ENCODE measurements at regions not wholly inside any gene's neighbourhood (a gene's known extent, or its start where the extent isn't known, plus 50 kb on each side); places are given as distances from the start of the nearest gene placed in this dataset.
"Not testable (repeated sequence)": the region's sequence is repeated elsewhere in the genome, so short reads cannot be mapped to it uniquely, and the experiment has no call there.

DNA sequence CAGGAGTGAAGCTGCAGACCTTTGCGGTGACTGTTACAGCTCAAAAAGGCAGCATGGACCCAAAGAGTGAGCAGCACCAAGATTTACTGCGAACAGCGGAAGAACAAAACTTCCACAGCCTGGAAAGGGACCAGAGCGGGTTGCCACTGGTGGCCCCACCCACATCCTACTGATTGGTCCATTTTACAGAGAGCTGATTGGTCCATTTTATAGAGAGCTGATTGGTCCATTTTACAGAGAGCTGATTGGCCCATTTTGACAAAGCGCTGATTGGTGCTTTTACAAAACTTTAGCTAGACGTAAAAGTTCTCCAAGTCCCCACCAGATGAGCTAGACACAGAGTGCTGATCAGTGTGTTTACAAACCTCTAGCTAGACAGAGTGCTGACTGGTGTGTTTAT, 134.2 kb upstream of the FRG1 start:
- no peak for DNase-seq

DNA sequence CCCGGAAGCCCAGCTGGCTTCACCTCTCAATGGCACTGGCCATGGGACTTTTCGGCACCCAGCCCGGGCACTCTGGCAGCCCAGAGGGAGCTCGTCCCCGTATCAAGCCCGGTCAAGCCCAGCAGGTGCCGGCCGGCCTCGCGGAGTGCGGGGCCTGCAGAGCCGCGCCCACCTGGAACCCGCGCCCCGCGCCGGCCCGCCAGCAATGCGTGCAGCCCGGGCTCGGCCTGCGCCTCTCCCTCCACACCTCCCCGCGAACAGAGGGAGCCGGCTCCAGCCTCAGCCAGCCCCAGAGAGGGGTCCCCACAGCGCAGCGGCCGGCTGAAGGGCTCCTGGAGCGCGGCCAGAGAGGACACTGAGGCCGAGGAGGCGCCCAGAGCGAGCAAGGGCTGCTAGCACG, 133.6 kb upstream of the FRG1 start:
- DNase-seq, result no peak

DNA sequence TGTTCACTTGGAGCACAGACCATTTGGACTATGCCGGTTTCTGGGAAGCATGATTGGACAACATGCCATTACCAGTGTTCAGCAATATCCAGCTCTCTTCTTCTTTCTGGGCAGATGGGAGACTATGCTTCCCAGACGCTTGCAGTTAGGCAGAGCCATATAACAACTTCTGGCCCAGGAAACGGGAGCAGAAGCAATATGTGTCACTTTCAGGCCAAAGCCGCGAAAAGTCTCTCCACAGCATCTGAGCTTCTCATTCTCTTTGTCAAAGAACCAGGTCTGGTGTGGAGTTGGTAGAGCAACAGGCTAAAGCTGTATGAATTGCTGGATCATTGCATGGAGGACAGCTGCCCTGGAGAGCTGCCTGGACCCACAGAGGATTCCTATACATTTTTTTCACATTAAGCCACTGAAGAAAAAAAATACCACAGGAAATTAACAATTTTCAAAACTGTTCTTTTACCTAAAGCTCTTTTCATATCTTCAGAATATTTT, 131.4 kb upstream of the FRG1 start:
- DNase-seq, result no peak

DNA sequence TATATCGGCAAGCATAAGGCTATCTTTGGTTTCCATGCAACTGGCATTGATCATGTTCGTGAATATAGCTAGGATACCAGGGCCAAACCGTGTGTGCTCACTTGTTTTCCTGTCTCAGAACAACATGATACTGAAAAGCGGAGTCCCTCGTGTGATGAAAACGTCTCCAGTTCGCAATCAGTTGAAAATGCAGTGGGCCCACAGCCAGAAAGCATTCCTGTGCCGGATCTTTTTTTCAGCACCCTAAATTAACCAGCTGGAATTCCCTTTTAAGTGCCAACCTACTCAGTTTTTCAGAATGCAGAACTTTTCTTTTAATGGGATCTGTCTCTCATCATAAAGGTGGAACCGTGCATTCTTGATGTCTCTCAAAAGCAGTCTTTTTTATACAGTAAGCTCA, 130.8 kb upstream of the FRG1 start:
- no peak for DNase-seq

DNA sequence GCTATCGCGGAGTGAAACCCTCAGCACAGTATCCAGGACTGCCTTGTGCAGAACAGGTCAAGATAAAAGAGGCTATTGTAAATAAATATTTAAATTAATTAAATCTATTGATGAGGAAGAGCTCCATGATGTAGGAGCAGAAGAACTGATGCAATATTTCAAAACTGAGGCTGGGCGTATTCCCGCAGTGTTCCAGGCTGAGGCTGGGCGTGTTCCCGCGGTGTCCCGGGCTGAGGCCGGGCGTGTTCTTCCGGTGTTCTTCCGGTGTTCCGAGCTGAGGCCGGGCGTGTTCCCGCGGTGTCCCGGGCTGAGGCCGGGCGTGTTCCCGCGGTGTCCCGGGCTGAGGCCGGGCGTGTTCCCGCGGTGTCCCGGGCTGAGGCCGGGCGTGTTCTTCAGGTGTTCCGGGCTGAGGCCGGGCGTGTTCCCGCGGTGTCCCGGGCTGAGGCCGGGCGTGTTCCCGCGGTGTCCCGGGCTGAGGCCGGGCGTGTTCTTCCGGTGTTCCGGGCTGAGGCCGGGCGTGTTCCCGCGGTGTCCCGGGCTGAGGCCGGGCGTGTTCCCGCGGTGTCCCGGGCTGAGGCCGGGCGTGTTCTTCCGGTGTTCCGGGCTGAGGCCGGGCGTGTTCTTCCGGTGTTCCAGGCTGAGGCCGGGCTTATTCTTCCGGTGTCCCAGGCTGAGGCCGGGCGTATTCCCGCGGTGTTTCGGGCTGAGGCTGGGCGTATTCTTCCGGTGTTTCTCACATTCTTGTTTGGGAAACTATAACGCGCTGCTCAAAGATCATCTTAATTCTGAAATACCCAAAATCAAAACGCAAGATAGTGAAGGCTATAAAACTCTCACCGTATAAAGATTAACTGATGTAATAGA, 130.1 kb upstream of the FRG1 start:
- not testable (repeated sequence) for DNase-seq

DNA sequence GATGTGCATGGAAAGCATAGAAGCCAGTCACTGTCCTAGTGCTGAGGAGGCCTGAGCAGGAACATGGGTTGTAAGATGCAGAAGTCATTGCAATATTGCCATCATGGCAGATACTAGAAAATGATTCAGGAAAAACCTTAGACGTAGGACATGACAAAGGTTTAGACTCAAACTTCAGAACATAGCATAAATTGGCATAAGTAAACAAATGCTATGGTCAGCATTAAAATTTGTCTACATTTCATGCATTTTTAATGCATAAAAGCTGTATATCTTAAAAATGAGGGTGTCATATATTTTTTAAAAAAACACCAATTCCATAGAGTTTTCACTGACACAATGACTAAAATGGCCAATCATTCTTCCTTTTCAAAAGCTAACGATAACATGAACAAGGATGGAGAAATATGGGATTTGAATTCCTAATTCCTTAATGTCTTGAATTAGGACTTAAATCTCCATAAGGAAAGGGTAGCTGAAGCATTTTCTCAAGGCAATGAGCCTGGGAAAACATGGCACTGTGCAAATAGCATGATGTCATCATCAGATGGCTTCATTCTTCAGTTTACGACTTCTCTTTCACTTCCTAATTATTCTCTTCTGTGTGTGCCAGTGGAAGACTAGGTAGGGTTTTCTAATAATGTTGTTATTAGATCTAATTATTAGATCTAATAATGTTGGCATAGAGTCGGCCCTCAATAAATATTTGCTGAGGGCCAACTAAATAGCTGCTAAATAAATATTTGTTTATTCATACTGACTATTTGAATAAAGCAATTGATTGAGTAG, 125.1 kb upstream of the FRG1 start:
- peak in 1 of 3 experiments; percentile 7 for DNase-seq

DNA sequence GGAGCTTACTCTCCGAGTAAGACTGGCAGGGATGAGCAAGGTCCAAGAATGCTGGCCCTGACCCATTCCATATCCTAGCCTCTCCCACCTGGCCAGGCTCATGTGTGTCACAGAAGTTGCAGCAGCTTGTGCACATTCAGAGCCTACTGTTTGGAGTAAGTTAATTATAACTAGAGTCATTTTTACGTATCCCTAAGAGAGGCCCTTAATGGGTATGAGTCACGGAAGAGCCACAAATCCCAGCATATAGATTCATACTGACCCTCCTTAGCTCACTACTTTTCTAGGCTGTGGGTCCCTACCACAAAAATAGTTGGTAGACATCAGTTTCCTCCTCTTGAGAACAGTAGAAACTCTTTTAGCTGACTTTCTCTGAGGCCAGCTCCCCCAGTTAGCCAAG, 118.3 kb upstream of the FRG1 start:
- no peak for DNase-seq

DNA sequence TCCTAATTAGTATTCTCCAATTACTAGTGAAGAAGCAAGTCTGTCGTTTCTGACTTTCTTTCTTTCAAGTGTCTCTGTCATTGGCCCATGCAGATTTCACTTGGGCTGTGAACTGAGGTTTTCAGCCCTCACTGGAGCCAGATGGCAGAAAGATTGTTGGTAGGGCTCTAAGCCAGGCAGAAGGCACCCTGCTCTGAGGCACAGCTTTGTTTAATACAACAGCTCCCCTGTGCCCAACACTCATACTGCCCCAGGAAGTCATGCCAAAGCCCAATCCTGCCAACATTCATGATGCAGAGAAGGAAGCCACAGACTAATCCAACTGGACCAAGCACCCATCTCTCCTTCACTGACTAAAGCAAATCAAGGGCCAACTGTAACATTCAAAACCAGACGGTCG, 117.1 kb upstream of the FRG1 start:
- no peak for DNase-seq

DNA sequence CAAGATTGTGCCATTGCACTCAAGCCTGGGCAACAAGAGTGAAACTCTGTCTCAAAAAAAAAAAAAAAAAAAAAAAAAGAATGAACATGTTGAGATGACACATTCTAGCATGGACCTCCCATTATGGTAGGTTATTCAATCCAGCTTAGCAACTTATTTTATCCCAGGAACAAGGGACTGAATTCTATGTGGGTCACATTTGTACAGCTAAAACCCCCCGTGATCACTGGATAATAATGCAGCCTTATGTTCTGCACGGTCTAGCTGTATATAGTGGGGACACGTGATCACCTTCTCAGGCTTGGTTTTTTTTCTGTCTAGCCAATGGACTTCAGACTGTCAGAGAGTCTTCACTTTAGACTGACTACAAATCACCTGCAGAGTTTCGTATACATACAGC, 115.2 kb upstream of the FRG1 start:
- no peak for DNase-seq

DNA sequence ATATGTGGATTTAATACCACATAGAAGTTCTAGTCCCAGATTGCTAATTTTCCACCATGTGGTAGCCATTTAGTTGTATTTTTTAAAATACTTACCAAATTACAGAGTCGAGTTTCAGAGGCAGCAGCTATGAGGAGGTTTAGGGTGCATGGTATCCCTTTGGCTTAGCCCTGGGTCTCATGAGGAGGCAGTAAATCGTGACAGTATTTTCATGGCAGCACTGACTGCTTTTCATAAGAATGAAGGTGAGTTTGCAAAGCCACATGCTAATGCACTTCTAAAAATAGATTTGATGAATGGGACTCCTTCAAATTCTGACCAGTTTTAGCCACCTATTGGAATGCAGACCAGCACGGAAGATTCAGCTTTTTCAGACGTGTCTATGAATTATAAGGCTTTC, 114.0 kb upstream of the FRG1 start:
- DNase-seq, result no peak

DNA sequence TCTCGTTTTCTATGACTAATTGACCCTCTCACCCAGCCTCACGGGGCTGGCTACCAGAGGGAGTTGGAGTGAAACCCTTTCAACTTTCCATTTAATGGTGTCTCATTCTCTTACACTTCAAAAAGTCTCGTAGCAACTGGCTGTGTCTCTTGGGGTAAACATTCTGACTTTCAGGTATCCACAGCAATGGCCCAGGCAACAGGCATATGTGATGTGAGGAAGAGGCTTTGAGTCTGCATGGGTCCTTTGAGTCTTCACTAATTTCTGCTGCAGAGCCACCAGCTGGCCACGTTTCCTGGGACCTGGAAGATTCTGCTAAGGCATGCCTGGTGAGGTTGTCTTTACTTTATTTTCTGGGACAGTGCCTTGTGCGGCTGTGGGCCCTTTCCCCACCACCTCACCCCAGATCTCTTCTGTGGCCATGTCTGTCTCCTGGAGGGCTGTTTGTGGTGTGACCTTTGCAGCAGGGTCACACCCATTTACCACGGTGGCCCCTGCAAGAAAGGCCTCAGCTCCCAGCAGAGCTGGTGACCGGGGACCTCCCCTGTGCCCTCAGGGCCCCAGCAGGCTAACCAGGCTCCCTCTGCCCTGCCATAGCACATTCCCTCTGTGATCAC, 112.5 kb upstream of the FRG1 start:
- DNase-seq, result no peak

DNA sequence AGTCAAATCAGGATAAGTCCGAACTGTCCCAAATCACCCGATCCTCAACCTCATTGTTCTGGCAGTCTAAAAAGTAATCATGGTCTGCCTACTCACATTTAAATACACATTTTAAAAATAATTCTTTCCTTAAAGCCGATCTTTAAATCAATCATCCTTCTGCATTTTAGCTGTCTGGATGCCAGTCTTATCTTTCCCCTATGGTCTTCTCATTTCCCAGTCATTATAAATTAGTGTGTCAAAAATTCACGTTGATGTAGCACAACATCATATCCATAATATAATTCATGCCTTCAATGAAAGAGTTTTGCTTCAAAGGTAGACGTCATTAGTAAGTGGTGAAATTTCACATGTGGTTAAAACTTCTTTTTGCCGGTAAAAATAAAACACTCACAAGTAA, 108.1 kb upstream of the FRG1 start:
- no peak for DNase-seq

DNA sequence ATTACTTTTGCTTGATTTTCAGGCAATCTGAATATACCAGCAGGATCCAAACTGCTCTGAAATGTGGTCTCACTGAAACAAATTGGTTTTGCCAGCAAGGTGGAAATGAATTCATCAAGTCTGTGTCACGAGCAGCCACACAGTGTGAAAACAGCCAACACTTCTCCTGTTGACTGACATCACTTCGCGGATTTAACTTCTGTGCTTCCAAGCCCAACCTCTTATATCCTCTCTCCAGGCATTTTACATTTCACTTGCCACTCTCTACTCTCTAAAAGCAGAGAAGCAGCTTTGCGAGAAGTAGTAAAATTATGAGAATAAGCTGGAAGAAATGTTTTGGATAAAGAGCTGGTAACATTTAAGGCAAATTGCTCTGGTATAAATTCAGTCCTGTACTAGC, 106.1 kb upstream of the FRG1 start:
- DNase-seq, result no peak

DNA sequence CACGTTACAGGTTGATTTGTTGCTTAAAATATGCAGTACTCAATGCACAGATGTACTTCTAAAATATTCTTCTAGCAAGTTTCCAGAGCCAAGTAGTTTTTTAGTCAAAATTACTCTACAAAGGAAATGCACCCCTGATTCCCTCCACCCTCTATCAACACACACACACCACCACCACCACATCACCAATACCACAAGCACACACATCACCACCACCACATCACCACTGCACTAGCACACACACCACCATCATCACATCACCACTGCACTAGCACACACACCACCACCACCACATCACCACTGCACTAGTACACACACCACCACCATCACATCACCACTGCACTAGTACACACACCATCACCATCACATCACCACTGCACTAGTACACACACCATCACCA, 105.2 kb upstream of the FRG1 start:
- DNase-seq, result no peak

DNA sequence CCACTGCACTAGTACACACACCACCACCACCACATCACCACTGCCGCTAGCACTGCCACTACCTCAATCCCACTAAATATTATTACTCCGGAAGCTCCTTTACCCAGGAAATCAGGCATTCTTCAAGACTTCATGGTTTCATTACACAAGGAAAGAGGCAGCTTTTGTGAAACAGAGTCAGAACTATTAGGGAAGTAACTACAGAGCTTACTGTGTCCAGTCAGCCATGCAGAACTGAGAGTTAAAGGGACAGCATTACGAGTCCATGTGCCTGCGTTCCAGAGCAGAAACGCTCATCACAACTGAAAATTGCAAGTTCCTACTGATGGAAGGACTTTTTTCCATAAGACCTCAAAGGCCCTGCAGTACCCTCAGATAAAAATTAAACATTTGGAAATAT, 103.2 kb upstream of the FRG1 start:
- DNase-seq, result no peak

DNA sequence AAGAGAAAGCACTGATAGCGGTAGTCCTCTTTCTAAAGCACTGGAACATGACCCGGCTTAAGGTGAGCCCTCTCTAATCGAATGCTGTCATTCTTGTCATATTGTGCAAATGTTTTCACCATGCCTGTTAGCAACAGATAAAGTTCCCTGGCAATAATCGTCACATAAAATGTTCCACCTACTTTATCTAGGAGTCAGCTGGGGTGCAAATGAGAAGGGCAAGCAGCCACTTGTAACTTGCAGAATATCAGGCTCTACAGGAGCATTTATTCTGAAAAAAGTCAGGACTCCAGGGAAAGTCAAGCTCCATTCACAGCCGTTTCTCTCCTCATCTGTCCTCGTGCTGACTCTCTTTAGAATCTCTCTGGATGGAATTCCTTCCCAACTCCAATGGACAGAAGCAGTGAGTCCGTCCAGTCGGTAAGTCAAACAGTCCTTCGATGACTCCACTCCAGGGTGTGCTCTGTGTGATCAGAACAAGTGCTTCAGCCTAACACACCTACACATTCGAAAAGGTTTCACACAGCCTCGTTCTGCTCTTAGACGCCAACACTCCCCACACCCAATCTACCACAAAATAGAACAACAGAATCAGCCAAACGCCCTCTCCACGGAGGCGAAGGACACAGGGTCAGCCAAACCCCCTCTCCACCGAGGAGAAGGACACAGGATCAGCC, 101.7 kb upstream of the FRG1 start:
- no peak for DNase-seq

DNA sequence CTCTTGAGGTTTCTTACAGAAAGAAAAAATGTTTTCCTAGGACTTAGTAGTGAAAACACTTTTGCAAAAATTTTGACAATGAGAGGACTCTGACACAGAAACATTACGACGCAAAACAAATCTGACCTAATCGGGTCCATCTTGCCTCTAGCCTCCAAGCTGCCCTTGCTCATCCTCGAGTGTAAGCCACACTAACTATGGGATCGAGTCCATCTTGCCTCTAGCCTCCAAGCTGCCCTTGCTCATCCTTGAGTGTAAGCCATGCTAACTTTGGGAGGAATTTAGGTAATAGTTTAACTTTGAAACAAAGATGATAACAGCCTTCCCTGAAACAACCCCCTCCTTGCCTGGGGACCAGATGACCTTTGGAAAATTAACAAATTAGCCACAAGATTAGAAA, 100.3 kb upstream of the FRG1 start:
- DNase-seq, result no peak

DNA sequence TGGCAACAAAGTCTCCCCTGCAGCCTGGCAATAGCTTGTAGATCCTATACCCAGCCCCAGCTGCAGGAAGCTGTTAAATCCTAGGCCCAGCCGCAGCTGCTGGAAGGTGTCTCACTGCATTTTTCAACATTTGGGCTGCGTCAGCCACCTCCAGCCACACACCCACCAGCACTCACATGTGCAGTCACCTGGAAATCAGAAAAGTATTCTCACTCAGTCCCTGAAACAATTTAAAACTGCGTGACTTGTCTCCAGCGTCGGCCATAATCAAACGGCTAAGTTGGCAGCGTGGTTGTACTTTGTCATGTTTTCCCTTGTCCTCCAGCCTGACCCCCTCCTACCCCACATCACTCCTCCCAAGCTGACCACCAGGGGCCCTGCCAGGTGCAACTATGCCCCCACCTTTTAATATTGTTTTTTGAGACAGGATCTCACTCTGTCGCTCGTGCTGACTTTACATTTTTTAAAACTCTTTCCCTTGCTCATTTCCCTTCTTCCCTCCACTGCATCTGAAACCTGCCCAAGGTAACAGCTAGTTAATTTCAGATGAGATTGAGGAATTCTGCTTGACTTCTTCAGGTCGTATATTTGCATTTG, 97.2 kb upstream of the FRG1 start:
- no peak for DNase-seq

DNA sequence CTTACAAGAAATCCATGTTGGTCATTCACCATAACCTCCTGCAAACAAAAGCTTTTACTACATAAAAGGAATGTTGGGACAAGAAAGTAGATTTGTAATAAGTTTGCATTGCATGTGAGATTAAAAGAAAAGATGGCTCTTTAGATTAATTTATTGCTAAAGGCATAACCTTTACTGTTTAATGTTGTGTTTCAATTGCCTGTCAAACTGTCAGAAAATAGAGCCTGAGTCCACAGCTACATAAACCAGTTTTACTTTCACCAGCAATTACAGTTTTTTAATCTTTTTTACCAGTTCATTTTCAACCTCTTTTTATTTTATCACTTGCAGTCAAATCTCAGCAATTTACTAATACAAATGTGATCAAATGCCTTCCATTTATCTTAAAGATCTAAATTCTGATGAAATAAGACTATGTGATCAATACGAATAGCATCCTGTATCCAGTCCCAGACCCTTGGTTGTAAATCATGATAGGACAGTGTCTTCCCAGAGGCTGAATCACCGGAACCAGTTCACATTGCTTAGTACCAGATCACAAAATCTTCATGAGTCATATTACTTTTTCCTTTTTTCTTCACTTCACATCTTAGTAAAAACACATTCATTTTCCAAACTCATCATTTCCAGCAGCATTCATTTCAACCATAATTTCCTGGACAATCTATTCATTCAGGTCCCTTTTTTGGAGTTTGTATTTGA, 95.4 kb upstream of the FRG1 start:
- DNase-seq, result no peak

DNA sequence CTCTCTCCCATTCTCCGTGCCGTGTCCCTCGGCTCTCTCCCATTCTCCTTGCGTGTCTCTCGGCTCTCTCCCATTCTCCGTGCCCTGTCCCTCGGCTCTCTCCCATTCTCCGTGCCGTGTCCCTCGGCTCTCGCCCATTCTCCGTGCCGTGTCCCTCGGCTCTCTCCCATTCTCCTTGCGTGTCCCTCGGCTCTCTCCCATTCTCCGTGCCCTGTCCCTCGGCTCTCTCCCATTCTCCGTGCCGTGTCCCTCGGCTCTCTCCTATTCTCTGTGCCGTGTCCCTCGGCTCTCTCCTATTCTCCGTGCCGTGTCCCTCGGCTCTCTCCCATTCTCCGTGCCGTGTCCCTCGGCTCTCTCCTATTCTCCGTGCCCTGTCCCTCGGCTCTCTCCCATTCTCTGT, 94.6 kb upstream of the FRG1 start:
- DNase-seq, result not testable (repeated sequence)

DNA sequence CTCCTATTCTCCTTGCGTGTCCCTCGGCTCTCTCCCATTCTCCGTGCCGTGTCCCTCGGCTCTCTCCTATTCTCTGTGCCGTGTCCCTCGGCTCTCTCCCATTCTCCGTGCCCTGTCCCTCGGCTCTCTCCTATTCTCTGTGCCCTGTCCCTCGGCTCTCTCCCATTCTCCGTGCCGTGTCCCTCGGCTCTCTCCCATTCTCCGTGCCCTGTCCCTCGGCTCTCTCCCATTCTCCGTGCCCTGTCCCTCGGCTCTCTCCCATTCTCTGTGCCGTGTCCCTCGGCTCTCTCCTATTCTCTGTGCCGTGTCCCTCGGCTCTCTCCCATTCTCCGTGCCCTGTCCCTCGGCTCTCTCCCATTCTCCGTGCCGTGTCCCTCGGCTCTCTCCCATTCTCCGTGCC, 94.1 kb upstream of the FRG1 start:
- not testable (repeated sequence) for DNase-seq

DNA sequence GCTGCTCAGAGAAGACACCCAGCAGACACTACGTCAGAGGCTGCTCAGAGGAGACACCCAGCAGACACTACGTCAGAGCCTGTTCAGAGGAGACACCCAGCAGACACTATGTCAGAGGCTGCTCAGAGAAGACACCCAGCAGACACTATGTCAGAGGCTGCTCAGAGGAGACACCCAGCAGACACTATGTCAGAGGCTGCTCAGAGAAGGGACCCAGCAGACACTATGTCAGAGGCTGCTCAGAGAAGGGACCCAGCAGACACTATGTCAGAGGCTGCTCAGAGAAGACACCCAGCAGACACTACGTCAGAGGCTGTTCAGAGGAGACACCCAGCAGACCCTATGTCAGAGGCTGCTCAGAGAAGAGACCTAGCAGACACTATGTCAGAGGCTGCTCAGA, 92.0 kb upstream of the FRG1 start:
- DNase-seq, result not testable (repeated sequence)
